Stimulated activated CD4-positive, alpha-beta T cell treated with anti-CD3 and anti-CD28 coated beads, TNF-alpha, amount 100 ng/mL, for 1 hour (primary cell): ENCODE measurements at regions not wholly inside any gene's neighbourhood (a gene's known extent, or its start where the extent isn't known, plus 50 kb on each side); places are given as distances from the start of the nearest gene placed in this dataset.
"Not testable (repeated sequence)": the region's sequence is repeated elsewhere in the genome, so short reads cannot be mapped to it uniquely, and the experiment has no call there.

Experiments used
- DNase-seq, 3 donors: peaks; one replicate each; pipeline ENCODE4 v3.0.0-alpha.2; 2020; ENCODE audit warnings: low read depth in 3 of 3, low spot score in 1 of 3

DNA sequence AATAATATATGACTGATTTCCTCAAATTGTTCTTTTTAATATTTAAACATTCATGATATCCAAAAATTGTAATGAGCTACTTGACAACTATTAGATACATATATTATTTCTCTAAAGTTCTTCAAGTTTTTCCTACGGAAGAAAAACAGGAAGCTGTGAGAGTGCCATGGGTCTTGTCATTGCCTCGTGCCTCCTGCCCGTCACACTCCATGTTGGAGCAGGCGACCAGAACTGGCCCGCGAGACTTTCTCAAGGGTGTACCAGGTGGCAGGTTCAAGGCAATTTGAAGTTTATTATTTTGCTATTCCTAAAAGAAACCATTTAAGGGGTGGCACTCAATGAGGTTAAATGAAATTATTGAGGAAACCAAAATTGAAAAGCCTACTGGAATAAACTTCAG lies 337.2 kb downstream of the HACE1 start:
- DNase-seq: no peak

DNA sequence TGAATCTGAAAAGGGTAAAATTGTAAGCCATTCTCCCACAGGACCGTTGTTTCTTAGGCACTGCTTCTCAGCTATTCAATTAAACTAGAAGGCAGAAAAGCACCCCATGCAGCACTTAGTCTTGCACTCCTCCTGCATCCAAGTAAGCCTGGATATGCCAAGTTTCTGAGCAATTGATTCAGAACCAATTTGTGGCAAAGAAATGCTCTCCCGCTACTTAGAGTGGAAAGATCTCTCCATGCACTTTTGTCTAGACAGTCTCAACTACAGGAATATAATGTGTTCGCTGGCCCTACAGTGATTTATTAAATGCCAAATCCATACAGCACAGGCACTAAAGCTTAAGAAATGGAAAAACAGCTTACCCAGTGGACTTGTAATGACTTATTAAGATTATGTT lies 338.5 kb downstream of the HACE1 start:
- DNase-seq: no peak

DNA sequence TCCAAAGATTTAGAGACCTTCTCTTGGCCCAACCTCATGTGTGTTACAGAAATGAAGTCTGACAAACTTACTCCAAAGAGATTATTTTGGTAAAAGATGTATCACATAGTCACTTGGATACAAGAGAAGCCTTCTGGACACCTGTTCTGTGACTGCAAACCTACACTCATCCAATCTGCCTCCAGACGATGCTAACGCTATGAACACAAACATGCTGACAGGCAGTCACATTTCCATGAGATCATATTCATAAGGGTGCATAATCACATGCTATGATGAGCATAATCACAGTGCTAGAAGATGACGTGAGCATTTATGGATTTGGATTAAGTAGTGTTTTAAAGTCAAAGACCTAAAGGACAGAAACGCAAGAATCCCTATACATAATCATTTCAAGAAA lies 340.2 kb downstream of the HACE1 start:
- no peak for DNase-seq

DNA sequence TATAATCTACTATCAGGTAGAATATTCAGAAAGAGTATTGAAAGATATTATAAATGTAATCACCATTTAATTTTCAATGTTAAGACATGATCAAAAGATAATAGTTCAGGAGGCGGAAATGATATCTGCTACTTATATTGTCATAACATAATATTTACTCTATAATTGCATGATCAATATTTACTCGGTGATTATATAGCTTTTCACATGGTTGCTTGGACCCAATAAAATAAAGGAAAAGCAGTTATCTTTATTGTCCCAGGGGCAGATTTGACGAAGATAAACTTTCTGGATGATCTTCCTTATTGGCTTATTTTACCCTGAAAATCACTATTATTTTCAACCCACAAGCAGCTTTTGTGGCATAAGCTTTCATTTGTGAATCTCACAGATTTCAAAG lies 350.4 kb downstream of the HACE1 start:
- no peak for DNase-seq

DNA sequence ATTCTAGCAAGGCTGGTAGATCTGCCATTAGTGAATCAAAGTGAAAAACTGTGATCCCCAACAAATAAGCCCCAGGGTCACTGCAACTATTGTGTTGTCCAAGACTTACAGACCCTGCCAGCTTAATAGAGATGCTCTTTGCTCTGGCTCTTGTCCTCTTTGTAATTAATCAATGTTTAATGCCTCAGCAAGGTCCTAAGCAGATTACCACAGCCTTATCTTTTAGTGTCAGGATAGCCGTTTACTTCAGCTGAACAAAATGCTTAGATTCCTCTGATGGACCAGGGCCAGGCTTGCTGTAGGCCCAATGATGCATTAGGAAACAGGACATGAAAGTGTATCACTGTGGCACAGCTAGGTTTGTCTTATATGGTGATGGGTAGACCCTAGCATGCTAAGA lies 353.3 kb downstream of the HACE1 start:
- no peak for DNase-seq

DNA sequence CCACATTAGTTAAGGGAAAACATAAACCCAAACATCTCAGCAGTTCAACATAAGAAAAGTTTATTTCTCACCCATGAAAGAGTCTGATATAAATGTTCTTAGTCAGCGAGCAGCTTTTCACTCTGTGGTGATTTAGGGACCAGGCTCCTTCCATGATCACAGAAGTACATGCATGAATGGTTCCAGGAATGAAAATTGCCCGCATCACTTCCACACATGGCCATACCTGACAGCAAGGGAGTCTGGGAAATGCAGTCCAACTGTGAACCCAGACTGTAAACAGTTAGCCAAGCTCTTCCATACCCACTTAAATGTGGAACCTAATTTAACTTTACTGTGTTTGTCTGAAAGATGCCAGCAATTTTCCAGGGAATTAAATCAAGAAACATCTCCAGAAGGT lies 353.9 kb downstream of the HACE1 start:
- no peak for DNase-seq

DNA sequence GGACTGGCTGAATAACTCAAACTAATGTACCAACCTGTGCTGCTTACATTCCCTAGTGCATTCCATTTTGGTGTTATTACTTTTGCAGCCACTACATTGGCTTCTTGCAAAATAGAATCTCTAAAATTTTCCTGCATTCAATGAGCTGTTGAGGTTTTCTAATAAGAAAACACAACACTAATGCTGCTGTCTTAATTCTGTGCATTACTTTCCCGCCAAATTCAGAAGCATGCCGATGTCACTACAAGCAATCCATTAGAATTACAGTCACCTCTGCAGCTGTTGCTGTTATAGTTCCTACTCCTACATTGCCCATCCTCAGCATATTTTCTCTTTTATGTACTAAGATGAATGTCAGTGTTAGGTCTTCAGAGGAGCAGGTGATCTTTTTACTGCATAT lies 359.5 kb downstream of the HACE1 start:
- DNase-seq: no peak

DNA sequence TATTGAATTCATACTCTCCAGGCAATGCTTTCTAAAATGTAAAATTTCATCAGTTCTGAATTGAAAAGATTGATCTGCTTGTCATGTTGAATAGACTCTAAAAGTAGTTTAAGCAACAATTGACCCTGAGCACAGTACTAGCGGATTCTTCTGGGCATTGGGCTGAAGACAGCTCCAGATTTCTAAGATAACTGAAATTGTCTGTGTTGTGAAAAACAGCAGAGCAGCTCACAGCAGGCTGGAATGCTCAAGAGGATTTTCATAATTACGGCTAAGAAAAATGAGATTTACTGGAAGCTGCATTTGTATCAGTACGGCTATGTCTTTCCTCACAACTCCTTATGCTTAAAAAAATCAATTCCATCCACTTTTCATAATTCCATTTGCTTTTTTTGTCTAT lies 373.7 kb downstream of the HACE1 start:
- DNase-seq: no peak

DNA sequence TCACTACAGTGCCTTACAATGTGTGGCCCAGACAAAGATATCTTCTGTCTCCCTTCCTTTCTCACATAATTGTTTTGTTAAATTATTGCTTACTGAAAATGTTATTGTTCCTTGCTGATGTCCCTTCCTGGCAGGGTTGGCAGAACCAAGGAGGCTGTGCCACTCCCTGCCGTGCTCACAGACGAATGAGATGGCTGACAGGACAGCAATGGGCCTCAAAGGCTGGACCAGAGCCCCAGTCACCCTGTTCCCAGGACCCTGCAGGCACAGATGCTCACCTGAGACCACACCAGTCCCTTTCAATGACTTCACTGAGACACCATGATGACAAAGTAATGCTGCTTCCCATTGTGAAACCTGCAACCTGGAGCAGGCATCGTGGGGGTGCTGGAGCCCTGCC lies 375.1 kb downstream of the HACE1 start:
- DNase-seq: no peak

DNA sequence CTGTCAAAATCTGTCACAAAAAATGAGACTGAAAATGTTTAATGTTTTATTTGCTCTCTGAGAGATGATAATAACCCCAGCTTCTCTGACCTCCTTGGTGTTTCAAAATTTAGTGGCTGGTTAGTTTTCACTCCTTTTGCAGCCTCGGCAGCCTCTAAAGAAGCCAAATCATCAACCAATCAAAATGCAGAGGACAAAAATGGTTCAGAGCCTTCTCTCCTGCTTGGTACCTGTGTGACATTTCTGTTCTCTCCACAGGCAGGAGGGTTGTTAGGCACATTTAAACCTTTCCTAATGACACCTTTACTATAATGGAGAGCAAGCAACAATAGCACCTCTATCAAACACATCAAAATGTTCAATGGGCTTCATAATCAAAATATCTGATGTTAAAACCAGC lies 375.5 kb downstream of the HACE1 start:
- DNase-seq: no peak

DNA sequence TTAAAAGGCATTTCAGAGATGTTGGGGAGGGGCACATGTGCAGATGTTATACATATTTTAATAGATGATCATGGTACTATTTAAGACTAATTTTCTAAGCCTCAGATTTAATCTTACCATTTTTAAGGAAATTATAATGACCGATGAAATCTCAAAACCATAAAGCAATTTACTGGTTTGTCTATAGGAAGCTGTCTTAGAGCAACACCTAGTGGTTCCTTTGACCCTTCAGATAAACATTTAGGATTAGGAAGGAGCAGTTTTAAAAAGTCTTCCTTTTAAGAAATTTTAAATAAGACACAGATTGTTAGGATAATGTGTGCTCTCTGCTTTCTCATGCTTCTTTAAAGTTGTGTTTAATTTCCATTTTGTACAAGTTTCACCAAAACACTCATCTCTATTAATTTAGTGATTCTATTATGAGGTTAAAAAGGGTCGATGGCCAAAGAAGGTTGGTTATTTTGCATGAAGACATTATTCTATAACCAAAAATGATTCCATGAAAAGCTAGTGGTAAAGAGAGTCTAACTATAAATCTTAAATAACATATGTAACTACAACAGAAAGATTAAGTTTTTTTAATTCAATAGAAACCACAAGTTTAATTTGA lies 376.4 kb downstream of the HACE1 start:
- no peak for DNase-seq

DNA sequence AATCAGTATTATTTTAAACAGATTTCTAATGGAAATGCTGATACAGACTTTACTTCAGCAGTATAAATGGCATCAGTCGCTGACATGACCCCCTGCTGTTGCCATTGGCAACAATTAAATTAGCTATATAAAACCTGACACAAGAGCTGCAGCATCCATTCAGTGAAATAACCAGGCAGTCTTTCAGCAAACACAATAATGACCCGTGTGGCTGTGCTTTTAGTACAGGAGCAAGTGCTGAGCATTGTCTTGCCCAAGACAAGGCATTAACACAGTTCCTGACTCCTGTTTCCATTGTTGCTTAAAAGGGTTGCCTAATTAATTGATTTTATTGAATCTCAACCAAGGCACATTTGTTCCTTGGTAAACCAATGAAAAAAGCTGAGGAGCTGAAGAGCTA lies 382.1 kb downstream of the HACE1 start:
- DNase-seq: no peak

DNA sequence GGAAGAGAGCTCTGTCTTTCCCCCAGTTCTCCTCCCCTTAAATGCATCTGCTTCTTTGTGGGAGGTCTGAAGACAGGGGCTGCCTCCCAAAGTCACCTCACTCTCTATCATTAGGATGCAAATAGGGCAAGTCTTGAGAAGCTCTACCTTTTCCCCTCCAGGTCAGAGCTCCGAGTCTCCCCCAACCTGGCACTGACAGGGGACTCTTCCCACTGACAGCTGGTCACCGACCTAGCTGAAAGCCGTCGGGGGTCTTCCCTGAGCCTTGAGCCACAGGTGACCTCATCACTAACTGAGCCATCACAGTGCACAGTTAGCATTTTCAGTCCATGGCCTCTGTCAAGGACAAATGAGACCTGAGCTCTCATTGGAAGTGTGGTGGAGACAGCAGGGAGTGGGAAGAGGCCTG lies 386.7 kb downstream of the HACE1 start:
- no peak for DNase-seq

DNA sequence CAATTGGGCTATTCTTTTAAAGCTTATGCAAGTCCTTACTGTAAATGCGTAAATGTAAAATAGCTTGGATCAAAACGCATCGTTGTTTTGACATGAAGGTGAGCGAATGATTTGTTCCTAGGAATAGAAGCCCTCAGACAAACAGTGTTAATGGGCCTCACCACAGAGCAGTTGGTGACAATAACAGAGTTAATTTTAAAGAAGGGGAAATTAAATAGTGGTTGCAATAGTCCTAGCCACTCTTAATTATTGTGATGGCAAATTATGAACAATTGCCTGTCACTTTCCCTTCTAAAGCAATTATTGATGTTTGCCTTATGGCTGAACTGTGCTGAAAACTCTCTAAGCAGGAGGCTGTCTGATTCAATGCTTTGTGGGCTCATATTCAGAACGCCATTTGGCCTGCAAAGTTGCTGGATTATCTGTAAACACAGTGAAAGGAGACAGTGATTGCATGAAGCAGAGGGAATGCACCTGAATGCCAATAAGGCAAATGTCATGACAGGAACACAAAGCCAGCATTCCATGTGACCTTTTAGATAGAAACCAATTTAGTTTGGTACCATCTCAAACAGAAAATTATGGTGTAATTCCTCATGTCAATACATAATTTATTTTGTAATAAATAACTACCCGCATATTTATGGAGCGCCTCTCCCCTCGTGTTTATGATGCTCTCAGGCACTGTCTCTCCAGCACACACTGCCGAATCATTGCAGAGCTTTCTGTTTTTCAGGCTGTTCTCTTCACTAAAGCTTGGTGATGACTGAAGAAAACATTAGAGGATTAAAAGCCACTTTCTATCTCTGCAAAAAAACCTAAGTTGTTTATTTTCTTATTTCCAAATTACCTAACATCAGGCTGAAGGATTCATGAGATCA lies 387.5 kb downstream of the HACE1 start:
- no peak for DNase-seq

DNA sequence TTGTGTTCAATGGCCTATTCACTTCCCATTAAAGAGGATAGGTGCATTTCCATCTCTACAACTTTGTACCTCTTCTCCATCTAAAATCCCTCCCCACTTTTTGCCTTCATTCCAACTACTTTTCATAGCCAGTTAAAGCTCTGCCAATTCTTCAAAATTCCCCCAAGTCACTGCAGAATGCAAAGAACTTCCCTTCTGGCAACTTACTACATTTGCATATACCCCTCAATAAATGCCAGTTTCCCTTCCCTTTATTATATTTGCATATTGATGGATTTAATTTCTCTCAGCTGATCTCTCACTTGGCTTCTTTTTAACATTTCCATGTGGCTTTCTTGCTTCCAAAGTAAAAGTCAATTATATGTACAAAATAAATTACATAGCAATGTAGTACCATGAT lies 393.4 kb downstream of the HACE1 start:
- no peak for DNase-seq

DNA sequence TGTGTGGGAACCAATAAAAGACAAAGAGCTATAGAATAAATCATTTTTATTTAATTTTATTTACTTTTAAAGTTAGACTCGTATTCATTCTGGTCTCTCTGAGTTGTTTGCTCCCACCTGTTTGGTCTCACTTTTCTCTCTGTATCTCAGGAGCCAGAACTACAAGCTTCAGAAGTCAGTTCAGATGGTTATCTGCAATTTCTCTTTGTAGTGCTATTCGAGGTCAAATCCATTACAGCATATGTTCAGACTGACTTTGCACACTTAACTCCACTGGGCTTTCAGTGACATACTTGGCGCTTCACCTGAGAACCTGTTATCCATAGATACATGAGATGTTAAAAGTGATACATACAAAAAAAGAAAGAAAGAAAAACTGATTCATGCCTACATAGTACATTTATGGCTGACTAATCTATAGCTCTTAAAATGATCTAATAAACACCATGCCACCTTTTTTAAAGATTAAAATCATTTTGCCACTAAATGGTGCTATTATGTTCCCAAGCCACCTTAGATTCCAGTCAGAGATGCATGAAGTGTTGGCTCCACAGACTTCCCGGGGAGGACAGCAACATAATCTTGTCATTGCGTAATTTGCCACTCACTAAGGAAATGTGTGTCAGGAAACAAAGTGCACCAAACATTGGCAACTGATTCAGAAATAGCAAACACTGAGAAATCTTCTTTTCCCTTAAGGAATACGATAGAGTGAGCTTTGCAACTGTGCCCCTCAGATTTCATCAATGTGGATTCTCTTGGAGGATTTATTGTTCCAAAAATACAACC lies 396.7 kb downstream of the HACE1 start:
- DNase-seq: no peak

DNA sequence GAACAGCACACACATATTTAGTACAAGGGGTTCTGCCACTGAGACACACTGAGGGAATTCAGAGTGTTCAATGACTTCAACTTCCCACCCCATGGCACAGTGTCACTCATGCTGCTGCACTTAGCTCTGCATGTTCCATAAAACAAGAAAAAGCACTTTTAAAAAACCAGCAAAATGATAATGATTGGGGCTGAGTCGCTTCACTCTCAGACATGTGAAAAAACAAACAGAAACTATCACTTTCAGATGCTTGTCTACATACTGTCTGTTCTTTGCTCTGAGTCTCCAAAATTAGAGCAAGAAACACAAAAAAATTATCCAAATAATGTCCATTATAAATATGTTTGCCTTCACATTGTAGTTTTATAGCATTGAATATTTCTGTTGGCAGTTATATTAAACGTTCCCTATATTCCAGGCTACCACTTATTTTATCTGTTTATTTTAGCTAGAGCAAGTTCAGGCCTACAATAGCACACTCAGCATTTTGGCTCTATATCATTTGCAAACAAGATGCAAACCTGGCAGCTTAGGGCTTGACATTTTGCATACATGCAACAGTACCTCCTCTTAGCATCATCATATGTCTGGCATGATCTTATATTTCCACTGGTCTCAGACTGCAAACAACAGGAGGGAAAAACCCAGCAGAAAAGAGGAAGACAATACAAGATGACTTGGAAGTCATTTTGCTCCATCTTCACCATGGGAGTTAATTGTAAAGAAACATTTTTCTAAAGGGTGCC lies 398.8 kb downstream of the HACE1 start:
- DNase-seq: no peak

DNA sequence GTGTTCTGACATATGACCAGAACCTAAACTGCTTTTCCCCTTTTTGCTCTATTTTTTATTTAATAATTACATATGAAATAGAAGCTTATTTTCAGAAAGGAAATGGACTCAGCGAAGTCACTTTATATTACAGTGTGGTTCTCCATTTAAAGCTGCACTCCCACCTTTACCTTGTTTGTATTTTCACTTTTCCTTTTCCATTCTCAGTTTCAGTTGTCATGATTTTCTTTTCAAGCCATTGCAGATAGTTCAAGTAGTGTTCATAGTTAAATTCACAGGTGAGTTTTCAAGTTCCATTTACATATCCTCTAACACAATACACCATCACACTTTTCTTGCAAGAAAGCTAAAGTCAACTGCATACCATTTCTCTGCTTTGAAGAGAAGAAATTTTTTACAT lies 400.2 kb downstream of the HACE1 start:
- no peak for DNase-seq

DNA sequence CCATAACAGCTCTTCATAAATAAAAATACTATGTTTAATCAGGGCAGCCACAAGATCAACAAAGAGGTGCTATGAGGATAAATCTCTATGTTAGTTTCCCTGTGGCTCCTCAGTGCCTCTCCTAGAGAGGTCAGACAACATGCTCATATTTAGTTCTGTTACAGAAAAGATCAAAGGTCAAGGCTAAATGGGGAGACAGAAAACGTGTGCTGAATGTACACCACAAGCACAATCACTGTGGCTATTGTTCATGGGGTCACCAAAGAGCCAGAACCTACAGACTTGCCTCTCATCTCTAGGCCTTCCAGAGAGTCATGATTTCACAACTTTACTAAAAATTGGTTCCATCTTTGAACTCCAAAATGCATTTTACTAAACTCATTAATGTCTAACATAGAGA lies 409.8 kb downstream of the HACE1 start:
- no peak for DNase-seq

DNA sequence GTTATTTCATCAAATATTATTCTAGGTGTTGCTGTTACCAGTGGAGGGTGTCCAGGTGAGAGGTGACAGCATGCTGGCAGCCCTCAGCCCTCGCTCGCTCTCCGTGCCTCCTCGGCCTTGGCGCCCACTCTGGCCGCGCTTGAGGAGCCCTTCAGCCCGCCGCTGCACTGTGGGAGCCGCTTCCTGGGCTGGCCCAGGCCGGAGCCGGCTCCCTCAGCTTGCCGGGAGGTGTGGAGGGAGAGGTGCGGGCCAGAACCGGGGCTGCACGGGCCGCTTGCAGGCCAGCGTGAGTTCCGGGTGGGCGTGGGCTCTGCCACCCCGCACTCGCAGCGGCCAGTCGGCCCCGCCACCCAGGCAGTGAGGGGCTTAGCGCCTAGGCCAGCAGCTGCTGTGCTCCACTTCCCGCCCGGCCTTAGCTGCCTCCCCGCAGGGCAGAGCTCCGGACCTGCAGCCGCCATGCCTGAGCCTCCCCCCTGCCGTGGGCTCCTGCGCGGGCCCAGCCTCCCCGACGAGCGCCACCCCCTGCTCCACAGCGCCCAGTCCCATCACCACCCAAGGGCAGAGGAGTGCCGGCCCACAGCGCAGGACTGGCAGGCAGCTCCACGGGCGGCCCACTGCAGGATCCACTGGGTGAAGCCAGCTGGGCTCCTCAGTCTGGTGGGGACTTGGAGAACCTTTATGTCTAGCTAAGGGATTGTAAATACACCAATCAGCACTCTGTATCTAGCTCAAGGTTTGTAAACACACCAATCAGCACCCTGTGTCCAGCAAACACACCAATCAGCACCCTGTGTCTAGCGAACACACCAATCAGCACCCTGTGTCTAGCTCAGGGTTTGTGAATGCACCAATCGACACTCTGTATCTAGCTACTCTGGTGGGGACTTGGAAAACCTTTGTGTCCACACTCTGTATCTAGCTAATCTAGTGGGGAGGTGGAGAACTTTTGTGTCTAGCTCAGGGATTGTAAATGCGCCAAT lies 413.3 kb downstream of the HACE1 start:
- not testable (repeated sequence) for DNase-seq
